ENCODE measurements at regions not wholly inside any gene's neighbourhood (a gene's known extent, or its start where the extent isn't known, plus 50 kb on each side); places are given as distances from the start of the nearest gene placed in this dataset.

GRCh38 chr10:118903691-118904090 lies 125.8 kb upstream of the NANOS1 start:
- no peak for DNase-seq
- H3K4me2 ChIP-seq = no peak overlapping the region
- no peaks in the 10 kb centered on the region for H4K20me1 ChIP-seq (ENCODE audit: insufficient read depth)
- H3K27me3 ChIP-seq (ENCODE audit: insufficient read depth) = no peaks in the 10 kb centered on the region
- no peaks in the 10 kb centered on the region for H3K79me2 ChIP-seq (ENCODE audit: insufficient read depth)
- no peaks in the 10 kb centered on the region for H3K9me2 ChIP-seq
- H3K4me1 ChIP-seq (ENCODE audit: control insufficient read depth in 1 of 2, insufficient read depth in 2 of 2, low read depth in 1 of 2, low read length in 1 of 2) = peaks cover 4 to 16% of the 10 kb centered on the region in 2 experiments; a peak in 3 of 4 replicates
- no peak overlapping the region for H3K4me3 ChIP-seq (ENCODE audit: low read depth in 2 of 2, low read length in 1 of 2)
- TF ChIP-seq FOXJ3 (CRISPR knock-in tag; IDR thresholded peaks at IDR 0.05) (no peak), GABPA (IDR thresholded peaks at IDR 0.05; ENCODE audit: low read depth) (no peak), NFIC (IDR thresholded peaks at IDR 0.05; ENCODE audit: borderline replicate concordance) (no peak), MXI1 (IDR thresholded peaks at IDR 0.05; ENCODE audit: low read depth, low read length) (no peak), REST (IDR thresholded peaks at IDR 0.05; ENCODE audit: low read depth, low read length) (no peak), RAD21 (IDR thresholded peaks at IDR 0.05; ENCODE audit: low read length) (no peak), CHD2 (IDR thresholded peaks at IDR 0.05; ENCODE audit: low read length, partially characterized antibody) (no peak), RCOR1 (IDR thresholded peaks at IDR 0.05; ENCODE audit: low read length) (no peak), IRF3 (IDR thresholded peaks at IDR 0.05; ENCODE audit: low read depth, low read length) (no peak), TCF12 (IDR thresholded peaks at IDR 0.05) (no peak), TAF1 (IDR thresholded peaks at IDR 0.05; ENCODE audit: borderline replicate concordance, low read depth, low read length) (no peak), PBX3 (IDR thresholded peaks at IDR 0.05) (no peak), POLR2AphosphoS5 (IDR thresholded peaks at IDR 0.05; ENCODE audit: low read depth, low read length) (no peak), EP300 (IDR thresholded peaks at IDR 0.05; ENCODE audit: borderline replicate concordance in 1 of 2, low read depth in 1 of 2, low read length in 1 of 2) (no peak), MEF2A (IDR thresholded peaks at IDR 0.05; ENCODE audit: borderline replicate concordance, low read depth) (no peak), YY1 (IDR thresholded peaks at IDR 0.05; ENCODE audit: low read depth) (no peak), RXRA (IDR thresholded peaks at IDR 0.05; ENCODE audit: borderline replicate concordance, low read depth) (no peak), JUND (IDR thresholded peaks at IDR 0.05) (no peak)
- no peak overlapping the region for H3K9ac ChIP-seq
- ChIA-PET CTCF (no interaction called here), POLR2A (interaction anchor here (1.1 kb wide), 1 partner anchor 378 kb away, joined by 3 read pairs; no protein-coding TSS in a partner anchor)
- H3K27ac ChIP-seq (ENCODE audit: low read depth in 2 of 2, low read length in 1 of 2) = no peak overlapping the region
- H3K36me3 ChIP-seq (replicated peaks in 1 of 2; ENCODE audit: control insufficient read depth in 1 of 2, insufficient read depth in 2 of 2, low read length in 1 of 2) = no peaks in the 10 kb centered on the region
- H2AFZ ChIP-seq (ENCODE audit: low read depth) = no peak overlapping the region
- H3F3A ChIP-seq (replicated peaks; ENCODE audit: insufficient read depth) = no peaks in the 10 kb centered on the region
- H3K9me3 ChIP-seq = no peaks in the 10 kb centered on the region
